Stomach (tissue), 8 donors: ENCODE measurements at regions not wholly inside any gene's neighbourhood (a gene's known extent, or its start where the extent isn't known, plus 50 kb on each side); places are given as distances from the start of the nearest gene placed in this dataset.

ENCODE experiments used
- DNase-seq, 2 donors: peaks; one replicate each; pipeline versions ENCODE4 v3.0.0 to v3.0.0-alpha.2; 2013 to 2019
- H3K27ac ChIP-seq, 5 donors: fragments of 200-600 bp in 4 of 5; sonication (generic) in 4 of 5; one replicate each; pipeline ENCODE4 v1.5.1; 2013 to 2019; ENCODE audit warnings: mild to moderate bottlenecking in 1 of 5, moderate library complexity in 1 of 5
- H3K27me3 ChIP-seq, 3 donors: fragments of 200-600 bp; sonication (generic); one replicate each; pipeline ENCODE4 v1.5.1; 2017 to 2019; ENCODE audit warnings: mixed run types in 1 of 3
- H3K36me3 ChIP-seq, 4 donors: fragments of 200-600 bp; sonication (generic); 1 replicate in 3 of 4; 2 replicates in 1 of 4; pipeline ENCODE4 v1.5.1; 2016 to 2019
- H3K4me1 ChIP-seq, 4 donors: fragments of 200-600 bp; sonication (generic); one replicate each; pipeline ENCODE4 v1.5.1; 2016 to 2019
- H3K4me3 ChIP-seq, 4 donors: fragments of 200-600 bp; sonication (generic) in 3 of 4; one replicate each; pipeline ENCODE4 v1.5.1; 2016 to 2019; ENCODE audit warnings: mild to moderate bottlenecking in 1 of 4
- H3K9me3 ChIP-seq, 4 donors: fragments of 200-600 bp; sonication (generic); one replicate each; pipeline ENCODE4 v1.5.1; 2016 to 2019
- CTCF ChIP-seq, 7 experiments: fragments of 450-650 bp in 4 of 7; fragments of 200-600 bp in 3 of 7; sonication (generic) in 3 of 7; IDR thresholded peaks; one replicate each; pipeline ENCODE4 v1.5.1; 2016 to 2019; ENCODE audit warnings: antibody characterized with exemption in 7 of 7, control low read depth in 2 of 7, mild to moderate bottlenecking in 1 of 7
- EP300 ChIP-seq: sonication (generic); formaldehyde crosslinking; IDR thresholded peaks from one replicate; pipeline ENCODE4 v1.6.1; 2017; ENCODE audit warnings: antibody characterized with exemption
- POLR2A ChIP-seq, 4 donors: fragments of 450-650 bp; IDR thresholded peaks; one replicate each; pipeline ENCODE4 v1.6.1; 2016; ENCODE audit warnings: antibody characterized with exemption in 4 of 4, control low read depth in 2 of 4, mild to moderate bottlenecking in 1 of 4, moderate library complexity in 1 of 4
- POLR2AphosphoS5 ChIP-seq, 3 donors: sonication (generic); formaldehyde crosslinking; IDR thresholded peaks; one replicate each; pipeline ENCODE4 v1.6.1; 2016; ENCODE audit warnings: antibody characterized with exemption in 3 of 3
- WGBS, 5 donors: extraction: QIAGEN DNeasy Blood & Tissue Kit in 3 of 5; methylation state at CpG; one replicate each; pipeline versions ENCODE4 v1.1.5 to v1.1.7; 2013 to 2018; 5-methylcytosine and 5-hydroxymethylcytosine counted together
- intact Hi-C: fragments of 100-400 bp; cut with DNase I; formaldehyde crosslinking; loops from one replicate; pipeline ENCODE4 v1.15.1; 2023; ENCODE audit warnings: low total_unique reads
- donor health status: healthy with polysubstance abuse.
- donor health status: Bipolar disorder and iron deficiency.
- donor health status: healthy.

GRCh38 chr9:105051897-105052296, 123.9 kb upstream of the ABCA1 start:
- H3K4me3 ChIP-seq: no peak overlapping the region
- 80 to 85% (median 81%) methylated on average over 8 of the region's 8 CpGs for WGBS, 5 donors
- H3K27me3 ChIP-seq: no peaks in the 10 kb centered on the region
- DNase-seq: peak in 1 of 2 donors; percentile 18
- no peaks in the 10 kb centered on the region for H3K36me3 ChIP-seq
- H3K9me3 ChIP-seq: no peaks in the 10 kb centered on the region
- H3K27ac ChIP-seq: no peak overlapping the region
- TF ChIP-seq EP300 (no peak), POLR2AphosphoS5 (IDR thresholded peaks at IDR 0.05) (no peak), CTCF (IDR thresholded peaks at IDR 0.05) (no peak), POLR2A (IDR thresholded peaks at IDR 0.05) (no peak)
- H3K4me1 ChIP-seq: peaks cover 0 to 35% (median 8%) of the 10 kb centered on the region in 4 donors
- intact Hi-C loops: no loop called here

- 72 to 85% (median 81%) methylated on average over 8 of the region's 8 CpGs for WGBS, 5 donors
- Histone ChIP-seq H3K9me3 (no peaks in the 10 kb centered on the region), H3K27ac (peak overlapping the region in 2 of 5 donors; percentile 4 to 50), H3K36me3 (no peaks in the 10 kb centered on the region), H3K4me3 (no peak overlapping the region), H3K4me1 (peaks cover 0 to 31% (median 6%) of the 10 kb centered on the region in 4 donors), H3K27me3 (no peaks in the 10 kb centered on the region)
- TF ChIP-seq POLR2A (IDR thresholded peaks at IDR 0.05) (no peak), POLR2AphosphoS5 (IDR thresholded peaks at IDR 0.05) (no peak), EP300 (no peak), CTCF (IDR thresholded peaks at IDR 0.05) (no peak)
- no peak for DNase-seq
- intact Hi-C loops: no loop called here
Measured at GRCh38 chr9:105052346-105052745, 124.4 kb upstream of the ABCA1 start.

DNA sequence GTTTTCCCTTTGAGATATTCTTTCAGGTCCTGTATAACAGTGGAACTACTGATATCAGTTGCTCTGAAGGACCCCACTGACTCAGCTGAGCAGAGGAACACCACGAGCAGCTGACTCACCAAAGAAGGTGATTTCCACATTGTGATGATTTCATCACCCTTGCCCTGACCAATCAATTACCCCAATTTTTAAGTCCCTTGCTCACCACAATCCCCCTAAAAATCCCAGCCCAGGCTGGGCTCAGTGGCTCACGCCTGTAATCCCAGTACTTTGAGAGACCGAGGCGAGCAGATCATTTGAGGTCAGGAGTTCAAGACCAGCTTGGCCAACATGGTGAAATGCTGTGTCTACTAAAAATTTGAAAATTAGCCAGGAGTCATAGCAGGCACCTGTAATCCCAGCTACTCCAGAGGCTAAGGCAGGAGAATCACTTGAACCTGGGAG, 125.3 kb upstream of the ABCA1 start:
- DNase-seq: no peak
- H3K9me3 ChIP-seq: no peaks in the 10 kb centered on the region
- H3K4me3 ChIP-seq: no peak overlapping the region
- H3K27me3 ChIP-seq: no peaks in the 10 kb centered on the region
- peaks cover 0 to 28% (median 5%) of the 10 kb centered on the region in 4 donors for H3K4me1 ChIP-seq
- no peaks in the 10 kb centered on the region for H3K36me3 ChIP-seq
- H3K27ac ChIP-seq: peak overlapping the region in 2 of 5 donors; percentile 4 to 50
- TF ChIP-seq CTCF (IDR thresholded peaks at IDR 0.05) (no peak), POLR2A (IDR thresholded peaks at IDR 0.05) (no peak), POLR2AphosphoS5 (IDR thresholded peaks at IDR 0.05) (peak in 1 of 3 donors; percentile 18)
- 56 to 85% (median 77%) methylated on average over 4 of the region's 4 CpGs for WGBS, 5 donors
- intact Hi-C loops: no loop called here

GRCh38 chr9:105054491-105054890, 126.5 kb upstream of the ABCA1 start:
- H3K27me3 ChIP-seq: no peaks in the 10 kb centered on the region
- peaks cover 0 to 35% (median 7%) of the 10 kb centered on the region in 4 donors for H3K4me1 ChIP-seq
- no peak overlapping the region for H3K4me3 ChIP-seq
- no peaks in the 10 kb centered on the region for H3K36me3 ChIP-seq
- H3K27ac ChIP-seq: peak overlapping the region in 4 of 5 donors; percentile 4 to 41 (median 19)
- TF ChIP-seq POLR2AphosphoS5 (IDR thresholded peaks at IDR 0.05) (no peak), EP300 (no peak), POLR2A (IDR thresholded peaks at IDR 0.05) (no peak), CTCF (IDR thresholded peaks at IDR 0.05) (no peak)
- 52 to 71% (median 57%) methylated on average over 3 of the region's 3 CpGs for WGBS, 5 donors
- intact Hi-C loops: no loop called here
- no peaks in the 10 kb centered on the region for H3K9me3 ChIP-seq
- DNase-seq: peak in 1 of 2 donors; percentile 54
